ENCODE measurements at regions not wholly inside any gene's neighbourhood (a gene's known extent, or its start where the extent isn't known, plus 50 kb on each side); places are given as distances from the start of the nearest gene placed in this dataset.

- H4K20me1 ChIP-seq (replicated peaks; ENCODE audit: control insufficient read depth, insufficient read depth, low read length) = no peaks in the 10 kb centered on the region
- H3K27me3 ChIP-seq (ENCODE audit: control insufficient read depth in 2 of 2, insufficient read depth in 2 of 2, low read length in 2 of 2) = peaks cover 7 to 24% of the 10 kb centered on the region in 2 experiments; a peak in 2 of 5 replicates
- ATAC-seq (no peak), DNase-seq (ENCODE audit: extremely low read depth in 1 of 4, low spot score in 3 of 4) (no peak), FAIRE-seq (no peak)
- no peaks in the 10 kb centered on the region for H3K4me1 ChIP-seq (replicated peaks in 1 of 2; ENCODE audit: control insufficient read depth in 2 of 2, insufficient read depth in 2 of 2, low read length in 2 of 2)
- BruUV-seq (replicated peaks) = no TSS peak
- WGBS (ENCODE audit: insufficient coverage, low coverage, missing lambda C conversion rate) = 0% methylated on average over 7 of the region's 7 CpGs
- ChIA-PET CTCF (ENCODE audit: low intra/inter-chr PET ratio) (no interaction called here), POLR2A (no interaction called here)
- H3K9ac ChIP-seq (ENCODE audit: insufficient read depth in 1 of 2, low read depth in 2 of 2, low read length in 2 of 2) = no peak overlapping the region
- no peaks in the 10 kb centered on the region for H3K9me3 ChIP-seq (replicated peaks; ENCODE audit: control insufficient read depth, insufficient read depth, low read depth, low read length)
- H3K27ac ChIP-seq (ENCODE audit: extremely low read depth, low read depth, low read length) = no peak overlapping the region
- no peaks in the 10 kb centered on the region for H3K36me3 ChIP-seq (ENCODE audit: control insufficient read depth, insufficient read depth, low read length)
- intact Hi-C loops (cut with micrococcal nuclease) = no loop called here
- H2AFZ ChIP-seq (ENCODE audit: low read depth, low read length) = no peak overlapping the region
- no peak overlapping the region for H3K4me2 ChIP-seq (ENCODE audit: insufficient read depth, low read length)
- no peaks in the 10 kb centered on the region for H3K79me2 ChIP-seq (ENCODE audit: control insufficient read depth, insufficient read depth, low read length)
- H3K9me1 ChIP-seq (ENCODE audit: control insufficient read depth, insufficient read depth, low read length) = no peaks in the 10 kb centered on the region
- no peak overlapping the region for H3K4me3 ChIP-seq
- in situ Hi-C loops (cut with MboI) = no loop called here
- TF ChIP-seq FOXK2 (conservative IDR thresholded peaks at IDR 0.05 in 1 of 2, IDR thresholded peaks at IDR 0.05 in 1 of 2; ENCODE audit: low read depth in 2 of 2) (no peak), ERF (CRISPR knock-in tag; IDR thresholded peaks at IDR 0.05) (no peak), LEF1 (IDR thresholded peaks at IDR 0.05) (no peak), NR2C1 (IDR thresholded peaks at IDR 0.05) (no peak), NR2C1 (tag; IDR thresholded peaks at IDR 0.05) (no peak), ZNF318 (IDR thresholded peaks at IDR 0.05; ENCODE audit: borderline replicate concordance in 1 of 2, low read depth in 1 of 2) (no peak), STAT5B (CRISPR knock-in tag; IDR thresholded peaks at IDR 0.05) (no peak), SMARCB1 (IDR thresholded peaks at IDR 0.05; ENCODE audit: insufficient read length, low read depth) (no peak), MCM2 (IDR thresholded peaks at IDR 0.05; ENCODE audit: low read depth) (no peak), CBX3 (IDR thresholded peaks at IDR 0.05; ENCODE audit: borderline replicate concordance in 1 of 2, low read length in 2 of 2) (no peak), ARID3B (CRISPR knock-in tag; IDR thresholded peaks at IDR 0.05; ENCODE audit: borderline replicate concordance) (no peak), EGR1 (conservative IDR thresholded peaks at IDR 0.05) (no peak), ETV6 (IDR thresholded peaks at IDR 0.05; ENCODE audit: borderline replicate concordance in 1 of 2, low read depth in 2 of 2, low read length in 1 of 2) (no peak), ETV6 (CRISPR knock-in tag; IDR thresholded peaks at IDR 0.05; ENCODE audit: borderline replicate concordance) (no peak), PCBP1 (IDR thresholded peaks at IDR 0.05; ENCODE audit: low read depth, low read length, poor library complexity, severe bottlenecking) (no peak)
These were observed 62.0 kb upstream of the HRH2 start for GRCh38 chr5:175595905-175596304.
